Chondrocyte (in vitro differentiated cells): ENCODE measurements at regions not wholly inside any gene's neighbourhood (a gene's known extent, or its start where the extent isn't known, plus 50 kb on each side); places are given as distances from the start of the nearest gene placed in this dataset.
"Not testable (repeated sequence)": the region's sequence is repeated elsewhere in the genome, so short reads cannot be mapped to it uniquely, and the experiment has no call there.

Experiments used
- DNase-seq: peaks from one replicate; pipeline ENCODE4 v3.0.0; 2021; ENCODE audit warnings: mixed read lengths, low spot score
- H3K27ac Mint-ChIP-seq: one replicate; pipeline ENCODE4 v1.8.0; 2021; ENCODE audit warnings: mild to moderate bottlenecking, moderate library complexity, mixed read lengths; ENCODE audit not compliant: unreplicated experiment
- H3K27me3 Mint-ChIP-seq: 2 replicates; pipeline ENCODE4 v1.8.0; 2021; ENCODE audit warnings: low read depth, mixed read lengths
- H3K36me3 Mint-ChIP-seq: 2 replicates; pipeline ENCODE4 v1.8.0; 2021; ENCODE audit warnings: low read depth, mixed read lengths
- H3K4me1 Mint-ChIP-seq: 2 replicates; pipeline ENCODE4 v1.8.0; 2021; ENCODE audit warnings: low read depth, mild to moderate bottlenecking, mixed read lengths
- H3K4me3 Mint-ChIP-seq: one replicate; pipeline ENCODE4 v1.8.0; 2021; ENCODE audit warnings: mild to moderate bottlenecking, moderate library complexity, mixed read lengths; ENCODE audit not compliant: unreplicated experiment
- H3K9me3 Mint-ChIP-seq: 2 replicates; pipeline ENCODE4 v1.8.0; 2021; ENCODE audit warnings: low read depth, mixed read lengths
- TF ChIP-seq, protein P1 (sequence below): fragments of 200-600 bp; sonication (generic); IDR thresholded peaks from 2 replicates; pipeline ENCODE4 v1.5.0; 2021; ENCODE audit warnings: antibody characterized with exemption, mild to moderate bottlenecking, moderate library complexity

DNA sequence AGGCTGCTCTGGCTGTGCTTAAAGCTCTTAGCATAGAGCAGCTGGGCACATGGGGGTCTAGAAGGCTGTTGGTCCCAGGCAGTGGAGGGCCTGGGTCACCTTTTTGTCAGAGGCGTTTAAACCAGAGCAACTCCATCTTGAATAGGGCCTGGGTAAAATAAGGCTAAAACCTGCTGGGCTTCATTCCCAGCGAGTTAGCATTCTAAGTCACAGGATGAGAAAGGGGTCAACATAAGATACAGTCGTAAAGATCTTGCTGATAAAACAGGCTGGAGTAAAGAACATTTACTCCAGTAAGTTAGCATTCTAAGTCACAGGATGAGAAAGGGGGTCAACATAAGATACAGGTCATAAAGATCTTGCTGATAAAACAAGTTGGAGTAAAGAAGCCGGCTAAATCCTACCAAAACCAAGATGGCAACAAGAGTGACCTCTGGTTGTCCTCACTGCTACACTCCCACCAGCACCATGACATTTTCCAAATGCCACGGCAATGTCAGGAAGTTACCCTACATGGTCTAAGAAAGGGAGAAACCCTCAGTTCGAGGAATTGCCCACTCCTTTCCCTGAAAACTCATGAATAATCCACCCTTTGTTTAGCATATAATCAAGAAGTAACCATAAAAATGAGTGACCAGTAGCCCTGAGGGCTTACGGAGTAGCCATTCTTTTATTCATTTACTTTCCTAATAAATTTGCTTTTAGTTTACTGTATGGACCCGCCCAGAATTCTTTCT is 96.8 kb upstream of the PCBD1 start:
- TF ChIP-seq, protein P1, sequence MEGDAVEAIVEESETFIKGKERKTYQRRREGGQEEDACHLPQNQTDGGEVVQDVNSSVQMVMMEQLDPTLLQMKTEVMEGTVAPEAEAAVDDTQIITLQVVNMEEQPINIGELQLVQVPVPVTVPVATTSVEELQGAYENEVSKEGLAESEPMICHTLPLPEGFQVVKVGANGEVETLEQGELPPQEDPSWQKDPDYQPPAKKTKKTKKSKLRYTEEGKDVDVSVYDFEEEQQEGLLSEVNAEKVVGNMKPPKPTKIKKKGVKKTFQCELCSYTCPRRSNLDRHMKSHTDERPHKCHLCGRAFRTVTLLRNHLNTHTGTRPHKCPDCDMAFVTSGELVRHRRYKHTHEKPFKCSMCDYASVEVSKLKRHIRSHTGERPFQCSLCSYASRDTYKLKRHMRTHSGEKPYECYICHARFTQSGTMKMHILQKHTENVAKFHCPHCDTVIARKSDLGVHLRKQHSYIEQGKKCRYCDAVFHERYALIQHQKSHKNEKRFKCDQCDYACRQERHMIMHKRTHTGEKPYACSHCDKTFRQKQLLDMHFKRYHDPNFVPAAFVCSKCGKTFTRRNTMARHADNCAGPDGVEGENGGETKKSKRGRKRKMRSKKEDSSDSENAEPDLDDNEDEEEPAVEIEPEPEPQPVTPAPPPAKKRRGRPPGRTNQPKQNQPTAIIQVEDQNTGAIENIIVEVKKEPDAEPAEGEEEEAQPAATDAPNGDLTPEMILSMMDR: no peak
- no peak overlapping the region for H3K27ac Mint-ChIP-seq
- H3K4me1 Mint-ChIP-seq: no peaks in the 10 kb centered on the region
- peaks cover 2% of the 10 kb centered on the region for H3K36me3 Mint-ChIP-seq
- DNase-seq: peak; percentile 17
- peaks cover 12% of the 10 kb centered on the region for H3K27me3 Mint-ChIP-seq
- H3K4me3 Mint-ChIP-seq: no peak overlapping the region
- no peaks in the 10 kb centered on the region for H3K9me3 Mint-ChIP-seq

GRCh38 chr10:70985824-70986622 is 97.7 kb upstream of the PCBD1 start:
- Mint-ChIP-seq H3K27me3 (peaks cover 14% of the 10 kb centered on the region), H3K4me3 (no peak overlapping the region), H3K27ac (no peak overlapping the region), H3K4me1 (no peaks in the 10 kb centered on the region), H3K9me3 (no peaks in the 10 kb centered on the region), H3K36me3 (peaks cover 2% of the 10 kb centered on the region)
- TF ChIP-seq, protein P1: no peak
- peak; percentile 50 for DNase-seq

DNA sequence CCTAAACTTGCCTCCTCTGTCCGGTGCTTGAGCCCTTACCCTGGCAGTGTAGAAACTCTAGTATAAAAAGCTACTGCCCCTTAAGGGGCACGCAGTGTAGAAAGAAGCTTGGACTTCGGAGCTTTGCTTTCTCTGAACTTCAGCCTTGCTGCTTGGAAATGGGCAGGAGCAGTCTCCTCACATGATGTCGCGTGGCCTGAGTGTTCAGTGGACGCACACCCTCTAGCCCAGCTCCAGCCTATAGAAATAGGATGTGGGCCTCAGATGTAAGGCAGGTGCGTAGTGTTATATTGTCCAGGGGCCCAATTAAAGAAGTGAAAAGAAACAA is 98.2 kb upstream of the PCBD1 start:
- H3K9me3 Mint-ChIP-seq: no peaks in the 10 kb centered on the region
- peaks cover 2% of the 10 kb centered on the region for H3K36me3 Mint-ChIP-seq
- no peak overlapping the region for H3K27ac Mint-ChIP-seq
- H3K4me1 Mint-ChIP-seq: no peaks in the 10 kb centered on the region
- DNase-seq: no peak
- no peak overlapping the region for H3K4me3 Mint-ChIP-seq
- H3K27me3 Mint-ChIP-seq: peaks cover 14% of the 10 kb centered on the region
- TF ChIP-seq, protein P1: no peak

DNA sequence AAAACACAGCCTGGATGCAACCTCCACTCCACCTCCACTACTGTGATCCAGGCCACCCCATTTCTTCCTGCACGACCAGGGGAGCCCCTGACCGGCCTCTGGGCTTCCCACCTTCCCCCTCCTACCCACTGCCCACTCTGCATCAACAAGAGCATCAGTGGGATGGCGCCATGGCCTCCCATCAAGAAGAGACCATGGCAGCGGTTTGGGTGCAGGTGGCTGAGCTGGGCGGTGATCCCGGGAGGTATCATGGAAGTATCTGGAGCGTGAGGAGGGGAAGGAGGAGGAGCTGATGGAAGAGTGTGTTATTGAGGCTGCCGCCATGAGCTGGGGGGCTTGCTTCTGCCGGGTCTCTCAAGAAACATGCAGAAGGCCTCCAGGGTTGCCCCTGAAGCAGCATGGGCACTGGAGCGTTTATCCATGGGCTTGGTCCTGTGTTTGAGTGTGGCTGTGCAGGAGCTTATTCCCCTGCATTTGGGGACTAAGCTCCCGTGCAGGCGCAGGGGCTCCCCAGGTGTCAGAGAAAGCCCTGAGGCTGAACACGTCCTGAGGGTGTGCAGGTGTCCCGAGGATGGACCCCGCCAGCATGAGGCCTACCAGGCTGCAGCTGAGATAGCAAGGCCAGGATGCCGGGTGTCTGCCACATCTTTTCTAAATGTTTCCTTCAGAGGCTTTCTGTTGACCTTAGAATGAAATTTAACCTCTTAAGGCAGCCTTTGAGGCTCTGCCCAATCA is 99.2 kb upstream of the PCBD1 start:
- TF ChIP-seq, protein P1: no peak
- H3K36me3 Mint-ChIP-seq: peaks cover 2% of the 10 kb centered on the region
- no peak overlapping the region for H3K4me3 Mint-ChIP-seq
- peak; percentile 77 for DNase-seq
- no peak overlapping the region for H3K27ac Mint-ChIP-seq
- no peaks in the 10 kb centered on the region for H3K4me1 Mint-ChIP-seq
- H3K9me3 Mint-ChIP-seq: no peaks in the 10 kb centered on the region
- peaks cover 14% of the 10 kb centered on the region for H3K27me3 Mint-ChIP-seq

- H3K27me3 Mint-ChIP-seq: peaks cover 18% of the 10 kb centered on the region
- H3K4me3 Mint-ChIP-seq, H3K4me1 Mint-ChIP-seq, H3K36me3 Mint-ChIP-seq, H3K27ac Mint-ChIP-seq, H3K9me3 Mint-ChIP-seq: not testable (repeated sequence)
- DNase-seq: peak; percentile 36
Measured at GRCh38 chr10:70990156-70990555, 101.8 kb upstream of the PCBD1 start.
